PC-3 (cell line): ENCODE measurements at regions not wholly inside any gene's neighbourhood (a gene's known extent, or its start where the extent isn't known, plus 50 kb on each side); places are given as distances from the start of the nearest gene placed in this dataset.

Source experiments
- ATAC-seq: fragments of 200-7000 bp; cut with Tn5 transposase; 2 replicates; pipeline ENCODE4 v1.9.1; 2020; ENCODE audit warnings: mild to moderate bottlenecking, moderate library complexity
- BruUV-seq: library from RNA; stranded (reverse); fragments of 400-500 nt; replicated peaks from 2 replicates; lab custom pipeline; 2021; lab: Mats Ljungman, UMichigan
- CTCF ChIA-PET: fragments of 300-600 bp; sonication (Branson Sonifier 250); formaldehyde crosslinking; loops from one replicate; lab custom pipeline; 2022; ENCODE audit warnings: antibody characterized with exemption; lab: Charles Lee
- POLR2A ChIA-PET: fragments of 300-600 bp; sonication (Branson Sonifier 250); formaldehyde crosslinking; loops from one replicate; lab custom pipeline; 2022; ENCODE audit warnings: antibody characterized with exemption; ENCODE audit not compliant: unreplicated experiment; lab: Charles Lee
- DNase-seq: peaks from one replicate; pipeline ENCODE4 v3.0.0-alpha.2; 2015
- H2AFZ ChIP-seq: fragments of 300-600 bp; sonication (generic); 2 replicates; pipeline ENCODE4 v1.6.0; 2016; ENCODE audit warnings: antibody characterized with exemption, low read length
- H3F3A ChIP-seq: fragments of 300-600 bp; sonication (generic); one replicate; pipeline ENCODE4 v1.6.0; 2017; ENCODE audit warnings: antibody characterized with exemption, low read length, control low read depth, mild to moderate bottlenecking; ENCODE audit not compliant: unreplicated experiment
- H3K27ac ChIP-seq: fragments of 300-600 bp; sonication (generic); 2 replicates; pipeline ENCODE4 v1.5.1; 2016; ENCODE audit warnings: mild to moderate bottlenecking, low read length
- H3K27me3 ChIP-seq: fragments of 300-600 bp; sonication (generic); 2 replicates; pipeline ENCODE4 v1.6.1; 2016; ENCODE audit warnings: low read length, mixed read lengths
- H3K36me3 ChIP-seq: fragments of 300-600 bp; sonication (generic); 2 replicates; pipeline ENCODE4 v1.6.1; 2016; ENCODE audit warnings: low read depth, mixed run types, low read length, mixed read lengths
- H3K4me1 ChIP-seq: fragments of 300-600 bp; sonication (generic); 2 replicates; pipeline ENCODE4 v1.5.1; 2016; ENCODE audit warnings: low read length; ENCODE audit not compliant: insufficient read depth
- H3K4me2 ChIP-seq: fragments of 300-600 bp; sonication (generic); 2 replicates; pipeline ENCODE4 v1.6.0; 2016; ENCODE audit warnings: low read length
- H3K4me3 ChIP-seq: fragments of 300-600 bp; sonication (generic); 2 replicates; pipeline ENCODE4 v1.5.1; 2016; ENCODE audit warnings: mild to moderate bottlenecking, low read length, mixed read lengths
- H3K79me2 ChIP-seq: fragments of 300-600 bp; sonication (generic); 2 replicates; pipeline ENCODE4 v1.6.1; 2017; ENCODE audit warnings: low read length, mixed read lengths
- H3K9ac ChIP-seq: fragments of 300-600 bp; sonication (generic); 2 replicates; pipeline ENCODE4 v1.6.0; 2016; ENCODE audit warnings: mild to moderate bottlenecking, low read length
- H3K9me2 ChIP-seq: fragments of 300-600 bp; sonication (generic); replicated peaks from 2 replicates; pipeline ENCODE4 v1.6.1; 2016; ENCODE audit warnings: mixed run types, low read length, mixed read lengths
- H3K9me3 ChIP-seq: fragments of 300-600 bp; sonication (generic); 2 replicates; pipeline ENCODE4 v1.6.1; 2016; ENCODE audit warnings: low read length, mixed read lengths
- H4K20me1 ChIP-seq: fragments of 300-600 bp; sonication (generic); 2 replicates; pipeline ENCODE4 v1.6.1; 2016; ENCODE audit warnings: low read length, mixed read lengths
- CTCF ChIP-seq: fragments of 300-600 bp; sonication (generic); conservative IDR thresholded peaks from 2 replicates; pipeline ENCODE4 v1.5.1; 2017; ENCODE audit warnings: antibody characterized with exemption, low read depth, mild to moderate bottlenecking, low read length
- EZH2 ChIP-seq: fragments of 300-600 bp; sonication (generic); IDR thresholded peaks from one replicate; pipeline ENCODE4 v1.6.1; 2017; ENCODE audit warnings: antibody characterized with exemption, mild to moderate bottlenecking, low read length; ENCODE audit not compliant: unreplicated experiment
- EZH2phosphoT487 ChIP-seq: fragments of 300-600 bp; sonication (generic); IDR thresholded peaks from 2 replicates; pipeline ENCODE4 v1.6.1; 2018; ENCODE audit warnings: mild to moderate bottlenecking, antibody characterized with exemption, low read length, borderline replicate concordance
- intact Hi-C: fragments of 100-400 bp; cut with micrococcal nuclease; formaldehyde crosslinking; loops from 2 replicates; pipeline ENCODE4 v1.9.0; 2023

GRCh38 chr15:29883126-29883525 lies 60.9 kb upstream of the TJP1 start:
- H3K79me2 ChIP-seq: no peaks in the 10 kb centered on the region
- DNase-seq: no peak
- ChIA-PET CTCF (no interaction called here), POLR2A (no interaction called here)
- no peaks in the 10 kb centered on the region for H3F3A ChIP-seq
- no peak overlapping the region for H3K4me3 ChIP-seq
- BruUV-seq: no TSS peak
- no peak for ATAC-seq
- no peaks in the 10 kb centered on the region for H3K9me3 ChIP-seq
- H3K4me1 ChIP-seq: no peaks in the 10 kb centered on the region
- no peak overlapping the region for H3K27ac ChIP-seq
- no peak overlapping the region for H3K9ac ChIP-seq
- no peaks in the 10 kb centered on the region for H4K20me1 ChIP-seq
- H3K27me3 ChIP-seq: no peaks in the 10 kb centered on the region
- intact Hi-C loops: no loop called here
- no peaks in the 10 kb centered on the region for H3K9me2 ChIP-seq
- no peaks in the 10 kb centered on the region for H3K36me3 ChIP-seq
- no peak overlapping the region for H2AFZ ChIP-seq
- no peak overlapping the region for H3K4me2 ChIP-seq
- TF ChIP-seq EZH2 (no peak), EZH2phosphoT487 (no peak)

- no peak overlapping the region for H3K4me2 ChIP-seq
- H3K4me1 ChIP-seq: no peaks in the 10 kb centered on the region
- TF ChIP-seq EZH2 (no peak), EZH2phosphoT487 (no peak), CTCF (no peak)
- DNase-seq: no peak
- POLR2A ChIA-PET: no interaction called here
- no peaks in the 10 kb centered on the region for H4K20me1 ChIP-seq
- no peak for ATAC-seq
- H3K9ac ChIP-seq: no peak overlapping the region
- no peaks in the 10 kb centered on the region for H3K9me3 ChIP-seq
- H3K27ac ChIP-seq: no peak overlapping the region
- no peaks in the 10 kb centered on the region for H3K79me2 ChIP-seq
- no peaks in the 10 kb centered on the region for H3F3A ChIP-seq
- no peaks in the 10 kb centered on the region for H3K9me2 ChIP-seq
- no peaks in the 10 kb centered on the region for H3K36me3 ChIP-seq
- no TSS peak for BruUV-seq
- H3K27me3 ChIP-seq: no peaks in the 10 kb centered on the region
- intact Hi-C loops: no loop called here
- H2AFZ ChIP-seq: no peak overlapping the region
- CTCF ChIA-PET: no interaction called here
- no peak overlapping the region for H3K4me3 ChIP-seq
Measured at GRCh38 chr15:29880886-29881285, 58.6 kb upstream of the TJP1 start.

- Histone ChIP-seq H3K9ac (no peak overlapping the region), H3K79me2 (no peaks in the 10 kb centered on the region), H3K4me1 (no peaks in the 10 kb centered on the region), H3K4me3 (no peak overlapping the region), H3K27ac (no peak overlapping the region), H3K27me3 (no peaks in the 10 kb centered on the region), H3K4me2 (no peak overlapping the region), H3K36me3 (no peaks in the 10 kb centered on the region), H2AFZ (no peak overlapping the region), H3K9me3 (no peaks in the 10 kb centered on the region), H3K9me2 (no peaks in the 10 kb centered on the region), H3F3A (no peaks in the 10 kb centered on the region), H4K20me1 (no peaks in the 10 kb centered on the region)
- no TSS peak for BruUV-seq
- POLR2A ChIA-PET: no interaction called here
- CTCF ChIA-PET: no interaction called here
- intact Hi-C loops: no loop called here
- DNase-seq: no peak
- no peak for ATAC-seq
- TF ChIP-seq EZH2phosphoT487: no peak
- no peak for TF ChIP-seq EZH2
- TF ChIP-seq CTCF: no peak
Measured at GRCh38 chr15:29880341-29880740, 58.1 kb upstream of the TJP1 start.
